Vagina (tissue), 2 donors: ENCODE measurements at regions not wholly inside any gene's neighbourhood (a gene's known extent, or its start where the extent isn't known, plus 50 kb on each side); places are given as distances from the start of the nearest gene placed in this dataset.

Experiments used
- DNase-seq, 2 donors: peaks; one replicate each; pipeline ENCODE4 v3.0.0-alpha.2; 2017; ENCODE audit errors: extremely low spot score in 2 of 2
- H3K27ac ChIP-seq: fragments of 200-600 bp; sonication (generic); one replicate; pipeline ENCODE4 v1.5.1; 2019
- H3K27me3 ChIP-seq: fragments of 200-600 bp; sonication (generic); one replicate; pipeline ENCODE4 v1.5.1; 2019
- H3K36me3 ChIP-seq, 2 donors: fragments of 200-600 bp; sonication (generic); one replicate each; pipeline ENCODE4 v1.5.1; 2017 to 2019
- H3K4me1 ChIP-seq: fragments of 200-600 bp; sonication (generic); one replicate; pipeline ENCODE4 v1.5.1; 2019
- H3K4me3 ChIP-seq, 2 donors: fragments of 200-600 bp; sonication (generic); 1 replicate in 1 of 2; 2 replicates in 1 of 2; pipeline ENCODE4 v1.5.1; 2016 to 2019
- H3K9me3 ChIP-seq: fragments of 200-600 bp; sonication (generic); one replicate; pipeline ENCODE4 v1.5.1; 2019
- POLR2A ChIP-seq, 2 donors: fragments of 450-650 bp; IDR thresholded peaks; one replicate each; pipeline ENCODE4 v1.6.1; 2017; ENCODE audit warnings: antibody characterized with exemption in 2 of 2, mild to moderate bottlenecking in 2 of 2, moderate library complexity in 2 of 2
- POLR2AphosphoS5 ChIP-seq, 2 donors: sonication (generic); formaldehyde crosslinking; IDR thresholded peaks; one replicate each; pipeline ENCODE4 v1.9.0; 2017; ENCODE audit warnings: antibody characterized with exemption in 2 of 2, mild to moderate bottlenecking in 2 of 2, low read depth in 1 of 2; ENCODE audit not compliant: insufficient read depth in 1 of 2
- intact Hi-C: fragments of 100-400 bp; cut with DNase I; formaldehyde crosslinking; loops from one replicate; pipeline ENCODE4 v1.15.1; 2023
- TF ChIP-seq, protein P1 (sequence below), 3 experiments: fragments of 450-650 bp in 2 of 3; fragments of 200-600 bp in 1 of 3; sonication (generic) in 1 of 3; IDR thresholded peaks; one replicate each; pipeline ENCODE4 v1.5.1; 2017 to 2019; ENCODE audit warnings: antibody characterized with exemption in 3 of 3, mild to moderate bottlenecking in 2 of 3, moderate library complexity in 2 of 3

DNA sequence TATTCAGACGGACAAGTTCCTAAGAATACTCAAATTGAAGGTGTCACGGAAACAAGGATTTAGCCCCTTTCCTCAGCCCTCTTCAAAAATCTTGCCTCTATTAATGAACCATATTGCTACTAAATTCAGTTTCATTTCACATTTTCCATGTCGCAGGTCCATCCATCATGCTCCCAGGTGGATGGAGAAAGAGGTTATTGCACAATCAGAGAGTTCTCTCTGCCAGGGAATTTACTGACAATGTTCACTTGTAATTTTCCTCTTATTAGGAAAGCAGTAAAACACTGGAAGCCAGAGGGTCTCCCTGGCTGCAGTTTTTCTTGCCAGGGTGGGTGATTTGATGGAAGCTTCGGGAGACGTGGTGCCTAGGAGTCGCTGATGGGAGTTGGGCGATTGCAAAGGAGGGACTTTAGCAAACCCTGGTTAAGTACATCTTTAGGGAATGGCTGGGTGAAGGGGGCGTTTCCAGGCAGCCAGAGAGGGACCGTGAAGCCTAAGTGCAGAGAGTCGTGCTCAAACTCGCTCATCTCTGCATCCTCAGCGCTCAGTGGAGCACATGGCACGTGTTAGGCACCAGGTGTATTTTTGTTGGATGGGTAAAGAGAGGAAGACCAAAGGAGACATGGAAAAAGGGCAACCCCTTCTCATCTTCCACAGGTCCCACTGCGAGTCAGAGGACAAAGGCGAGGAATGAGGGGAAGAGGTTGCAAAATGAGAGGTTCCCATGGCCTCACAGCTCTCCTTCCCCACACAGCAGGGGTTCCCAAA lies 321.9 kb upstream of the CDH4 start:
- Histone ChIP-seq H3K4me1 (no peaks in the 10 kb centered on the region), H3K27me3 (no peaks in the 10 kb centered on the region), H3K36me3 (no peaks in the 10 kb centered on the region), H3K4me3 (no peak overlapping the region), H3K9me3 (no peaks in the 10 kb centered on the region), H3K27ac (no peak overlapping the region)
- TF ChIP-seq POLR2A (IDR thresholded peaks at IDR 0.05) (no peak), POLR2AphosphoS5 (IDR thresholded peaks at IDR 0.05; ENCODE audit: insufficient read depth in 1 of 2, low read depth in 1 of 2) (no peak)
- TF ChIP-seq, protein P1, sequence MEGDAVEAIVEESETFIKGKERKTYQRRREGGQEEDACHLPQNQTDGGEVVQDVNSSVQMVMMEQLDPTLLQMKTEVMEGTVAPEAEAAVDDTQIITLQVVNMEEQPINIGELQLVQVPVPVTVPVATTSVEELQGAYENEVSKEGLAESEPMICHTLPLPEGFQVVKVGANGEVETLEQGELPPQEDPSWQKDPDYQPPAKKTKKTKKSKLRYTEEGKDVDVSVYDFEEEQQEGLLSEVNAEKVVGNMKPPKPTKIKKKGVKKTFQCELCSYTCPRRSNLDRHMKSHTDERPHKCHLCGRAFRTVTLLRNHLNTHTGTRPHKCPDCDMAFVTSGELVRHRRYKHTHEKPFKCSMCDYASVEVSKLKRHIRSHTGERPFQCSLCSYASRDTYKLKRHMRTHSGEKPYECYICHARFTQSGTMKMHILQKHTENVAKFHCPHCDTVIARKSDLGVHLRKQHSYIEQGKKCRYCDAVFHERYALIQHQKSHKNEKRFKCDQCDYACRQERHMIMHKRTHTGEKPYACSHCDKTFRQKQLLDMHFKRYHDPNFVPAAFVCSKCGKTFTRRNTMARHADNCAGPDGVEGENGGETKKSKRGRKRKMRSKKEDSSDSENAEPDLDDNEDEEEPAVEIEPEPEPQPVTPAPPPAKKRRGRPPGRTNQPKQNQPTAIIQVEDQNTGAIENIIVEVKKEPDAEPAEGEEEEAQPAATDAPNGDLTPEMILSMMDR (IDR thresholded peaks at IDR 0.05) = no peak
- no peak for DNase-seq
- intact Hi-C loops = no loop called here

DNA sequence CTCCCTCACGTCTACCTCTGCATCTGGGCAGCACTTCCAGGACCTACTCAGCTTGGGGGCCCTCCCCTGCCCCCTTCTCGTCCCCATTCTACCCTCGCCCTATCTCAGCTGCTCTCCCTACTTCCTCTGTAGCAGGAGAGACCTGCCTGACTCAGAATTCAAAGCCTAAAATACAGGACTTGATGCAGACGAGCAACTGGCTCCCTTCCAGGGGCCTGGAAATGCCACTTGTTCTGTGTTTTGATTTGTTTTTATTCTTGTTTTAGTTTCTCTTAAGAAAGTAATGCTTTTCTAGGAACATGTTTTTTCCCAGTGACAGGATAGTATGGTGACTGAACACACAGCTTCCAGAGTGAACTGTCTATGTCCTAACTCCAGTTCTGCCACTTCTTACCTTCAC lies 320.4 kb upstream of the CDH4 start:
- H3K4me1 ChIP-seq = no peaks in the 10 kb centered on the region
- no peaks in the 10 kb centered on the region for H3K36me3 ChIP-seq
- H3K9me3 ChIP-seq = no peaks in the 10 kb centered on the region
- TF ChIP-seq, protein P1 (IDR thresholded peaks at IDR 0.05) = no peak
- TF ChIP-seq POLR2AphosphoS5 (IDR thresholded peaks at IDR 0.05; ENCODE audit: insufficient read depth in 1 of 2, low read depth in 1 of 2) (no peak), POLR2A (IDR thresholded peaks at IDR 0.05) (no peak)
- intact Hi-C loops = no loop called here
- H3K27ac ChIP-seq = no peak overlapping the region
- H3K4me3 ChIP-seq = no peak overlapping the region
- H3K27me3 ChIP-seq = no peaks in the 10 kb centered on the region
- peak in 1 of 2 donors; percentile 8 for DNase-seq

DNA sequence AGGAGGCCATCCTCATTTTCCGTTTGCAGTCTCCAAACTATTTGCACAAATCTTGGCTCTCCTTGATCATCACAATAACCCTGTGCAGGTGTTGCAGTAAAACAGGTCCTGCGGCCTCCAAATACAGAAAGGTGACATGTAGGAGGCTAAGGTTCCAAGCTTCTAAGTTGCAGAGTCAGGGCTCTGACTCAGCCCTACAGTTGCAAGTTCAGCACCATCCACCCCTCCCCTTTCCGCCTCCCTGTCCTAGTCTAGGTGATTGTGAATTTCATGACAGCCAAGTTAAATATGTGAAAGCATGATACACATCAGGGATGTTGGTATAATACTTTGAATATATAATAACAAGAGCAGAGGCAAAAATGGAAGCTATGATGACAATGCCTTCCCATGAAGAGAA lies 317.3 kb upstream of the CDH4 start:
- Histone ChIP-seq H3K4me1 (no peaks in the 10 kb centered on the region), H3K27ac (no peak overlapping the region), H3K36me3 (no peaks in the 10 kb centered on the region), H3K27me3 (no peaks in the 10 kb centered on the region), H3K4me3 (no peak overlapping the region), H3K9me3 (no peaks in the 10 kb centered on the region)
- TF ChIP-seq, protein P1 (IDR thresholded peaks at IDR 0.05) = no peak
- TF ChIP-seq POLR2AphosphoS5 (IDR thresholded peaks at IDR 0.05; ENCODE audit: insufficient read depth in 1 of 2, low read depth in 1 of 2) (no peak), POLR2A (IDR thresholded peaks at IDR 0.05) (no peak)
- intact Hi-C loops = no loop called here
- DNase-seq = no peak

DNA sequence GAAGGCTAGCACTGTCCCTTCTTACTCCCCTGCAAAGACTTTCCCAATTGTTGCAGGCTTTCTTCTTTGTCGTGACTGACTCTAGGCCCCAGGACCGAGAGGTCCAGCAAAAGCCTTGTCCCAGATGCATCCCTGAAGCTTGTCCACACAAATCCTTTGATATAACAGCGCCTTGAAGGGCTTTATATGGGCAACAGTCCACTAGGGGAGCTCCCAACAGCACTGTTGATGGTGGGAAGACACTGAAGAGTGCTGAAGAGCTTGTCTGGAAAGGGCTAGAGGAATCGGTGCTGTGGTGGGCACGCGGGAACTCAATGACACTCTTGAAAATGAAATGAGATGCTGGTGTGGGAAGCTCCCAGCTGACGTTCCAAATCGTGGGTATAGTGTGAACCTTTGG lies 316.1 kb upstream of the CDH4 start:
- no peak overlapping the region for H3K27ac ChIP-seq
- no peaks in the 10 kb centered on the region for H3K9me3 ChIP-seq
- H3K27me3 ChIP-seq = no peaks in the 10 kb centered on the region
- H3K36me3 ChIP-seq = no peaks in the 10 kb centered on the region
- intact Hi-C loops = no loop called here
- no peak overlapping the region for H3K4me3 ChIP-seq
- no peak for TF ChIP-seq POLR2AphosphoS5 (IDR thresholded peaks at IDR 0.05; ENCODE audit: insufficient read depth in 1 of 2, low read depth in 1 of 2)
- TF ChIP-seq, protein P1 (IDR thresholded peaks at IDR 0.05) = no peak
- TF ChIP-seq POLR2A (IDR thresholded peaks at IDR 0.05) = no peak
- peak; percentile 52 to 84 for DNase-seq
- H3K4me1 ChIP-seq = no peaks in the 10 kb centered on the region

DNA sequence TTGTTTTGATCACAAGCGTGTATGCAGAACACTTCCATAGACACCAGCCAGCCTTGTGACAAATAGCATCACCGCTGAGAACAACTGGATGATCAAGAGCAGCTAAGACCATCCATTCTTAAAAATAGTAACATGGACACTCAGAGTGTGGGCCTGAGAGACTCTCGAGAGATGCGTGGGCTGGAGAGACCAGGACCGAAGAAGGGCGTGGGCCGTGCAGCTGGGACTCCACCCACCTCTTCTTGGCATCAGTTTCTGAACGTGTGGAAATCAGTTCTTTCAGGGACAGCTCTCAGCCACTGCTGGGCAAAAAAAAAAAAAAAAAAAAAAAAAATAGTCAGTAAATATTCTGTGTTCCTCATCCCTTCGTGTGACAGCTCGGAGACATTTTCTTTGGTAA lies 314.5 kb upstream of the CDH4 start:
- no peaks in the 10 kb centered on the region for H3K9me3 ChIP-seq
- H3K27ac ChIP-seq = no peak overlapping the region
- H3K4me3 ChIP-seq = no peak overlapping the region
- peak in 1 of 2 donors; percentile 25 for DNase-seq
- H3K4me1 ChIP-seq = no peaks in the 10 kb centered on the region
- no peak for TF ChIP-seq POLR2AphosphoS5 (IDR thresholded peaks at IDR 0.05; ENCODE audit: insufficient read depth in 1 of 2, low read depth in 1 of 2)
- TF ChIP-seq POLR2A (IDR thresholded peaks at IDR 0.05) = no peak
- TF ChIP-seq, protein P1 (IDR thresholded peaks at IDR 0.05) = no peak
- intact Hi-C loops = no loop called here
- H3K36me3 ChIP-seq = no peaks in the 10 kb centered on the region
- H3K27me3 ChIP-seq = no peaks in the 10 kb centered on the region
